ENCODE measurements at regions not wholly inside any gene's neighbourhood (a gene's known extent, or its start where the extent isn't known, plus 50 kb on each side); places are given as distances from the start of the nearest gene placed in this dataset.

DNA sequence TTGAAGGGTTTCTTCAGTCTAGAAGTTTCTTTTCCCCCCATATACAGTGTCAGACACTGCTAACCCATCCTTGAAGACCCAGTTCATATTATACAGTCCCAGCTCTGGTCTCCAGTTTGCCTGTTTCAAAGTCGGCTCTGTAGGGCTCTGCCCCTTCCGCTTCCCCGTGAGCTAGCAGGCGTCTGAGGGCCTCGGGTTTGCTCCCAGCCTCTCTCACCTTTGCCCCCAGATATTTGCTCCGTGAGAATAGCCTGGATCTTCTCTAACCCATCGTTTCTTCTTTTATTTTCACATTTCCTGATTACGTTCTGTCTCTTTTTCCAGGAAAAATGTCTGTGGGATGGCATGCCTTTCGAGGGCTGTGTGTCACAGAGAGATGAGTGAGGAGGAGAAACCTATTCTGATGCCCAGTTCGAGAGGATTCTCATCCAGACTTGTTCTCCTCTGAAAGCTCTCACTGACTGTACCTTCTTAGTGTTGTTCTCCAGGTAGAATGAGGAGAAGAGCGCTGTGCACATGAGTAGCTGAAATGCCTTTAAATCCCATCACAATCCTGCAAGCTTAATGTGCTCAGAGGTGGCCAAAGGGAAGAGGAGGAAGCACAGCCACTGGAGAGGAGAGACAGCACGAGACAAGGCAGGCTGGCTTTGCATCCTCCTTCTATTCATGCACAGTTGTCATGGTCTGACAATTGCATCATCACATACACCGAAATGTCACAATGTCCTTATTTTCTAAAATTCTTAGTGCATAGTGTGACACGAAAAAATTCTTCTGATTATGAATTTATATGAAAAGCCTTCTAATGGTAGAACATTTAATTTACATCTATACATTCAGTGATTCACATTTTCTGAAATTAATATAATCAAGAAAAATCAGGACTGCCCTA, 171.1 kb downstream of the FOXA2 start:
- DNase-seq (ENCODE audit: low read depth) = no peak
- TF ChIP-seq, protein P1, sequence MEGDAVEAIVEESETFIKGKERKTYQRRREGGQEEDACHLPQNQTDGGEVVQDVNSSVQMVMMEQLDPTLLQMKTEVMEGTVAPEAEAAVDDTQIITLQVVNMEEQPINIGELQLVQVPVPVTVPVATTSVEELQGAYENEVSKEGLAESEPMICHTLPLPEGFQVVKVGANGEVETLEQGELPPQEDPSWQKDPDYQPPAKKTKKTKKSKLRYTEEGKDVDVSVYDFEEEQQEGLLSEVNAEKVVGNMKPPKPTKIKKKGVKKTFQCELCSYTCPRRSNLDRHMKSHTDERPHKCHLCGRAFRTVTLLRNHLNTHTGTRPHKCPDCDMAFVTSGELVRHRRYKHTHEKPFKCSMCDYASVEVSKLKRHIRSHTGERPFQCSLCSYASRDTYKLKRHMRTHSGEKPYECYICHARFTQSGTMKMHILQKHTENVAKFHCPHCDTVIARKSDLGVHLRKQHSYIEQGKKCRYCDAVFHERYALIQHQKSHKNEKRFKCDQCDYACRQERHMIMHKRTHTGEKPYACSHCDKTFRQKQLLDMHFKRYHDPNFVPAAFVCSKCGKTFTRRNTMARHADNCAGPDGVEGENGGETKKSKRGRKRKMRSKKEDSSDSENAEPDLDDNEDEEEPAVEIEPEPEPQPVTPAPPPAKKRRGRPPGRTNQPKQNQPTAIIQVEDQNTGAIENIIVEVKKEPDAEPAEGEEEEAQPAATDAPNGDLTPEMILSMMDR (conservative IDR thresholded peaks at IDR 0.05; ENCODE audit: low read length) = no peak
- H3K4me3 ChIP-seq (ENCODE audit: low read length) = no peak overlapping the region

DNA sequence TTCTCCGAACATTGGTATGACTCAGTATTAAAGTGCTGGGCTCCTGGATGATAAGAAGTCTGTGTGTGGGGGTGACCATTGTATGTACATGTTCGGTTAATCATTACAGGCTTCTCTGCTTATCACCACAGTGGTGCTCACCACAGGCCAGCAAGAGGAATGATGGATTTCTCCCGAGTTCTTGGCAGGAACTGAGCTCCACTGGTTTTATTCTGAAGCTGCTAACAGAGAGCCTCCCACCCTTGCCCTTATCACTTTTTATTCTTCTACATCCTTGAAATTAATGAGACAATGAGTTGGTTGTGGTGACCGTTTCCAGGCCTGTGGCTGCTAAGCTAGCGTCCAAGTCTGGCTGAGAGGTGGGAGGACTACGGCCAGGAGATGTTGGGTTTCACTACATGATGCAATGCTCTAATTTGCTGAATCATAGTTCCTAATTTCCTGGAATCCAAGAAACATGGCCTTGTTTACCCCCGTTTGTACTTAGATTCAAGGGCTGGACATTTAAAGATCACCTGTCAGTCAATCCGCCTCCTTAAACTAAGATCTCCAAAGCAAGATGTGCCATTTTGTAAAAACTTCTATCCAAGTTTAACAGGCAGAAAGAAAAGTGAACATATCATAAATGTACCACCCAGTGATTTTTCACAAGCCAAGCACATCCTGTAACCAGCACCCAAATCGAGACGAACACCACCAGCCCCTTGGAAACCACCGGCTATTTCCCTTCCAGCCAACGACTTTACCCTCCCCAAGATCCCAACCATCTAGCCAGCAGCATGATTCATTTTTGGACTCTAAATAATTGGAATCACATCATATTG, 172.5 kb downstream of the FOXA2 start:
- TF ChIP-seq, protein P1 (conservative IDR thresholded peaks at IDR 0.05; ENCODE audit: low read length) = no peak
- no peak overlapping the region for H3K4me3 ChIP-seq (ENCODE audit: low read length)

DNA sequence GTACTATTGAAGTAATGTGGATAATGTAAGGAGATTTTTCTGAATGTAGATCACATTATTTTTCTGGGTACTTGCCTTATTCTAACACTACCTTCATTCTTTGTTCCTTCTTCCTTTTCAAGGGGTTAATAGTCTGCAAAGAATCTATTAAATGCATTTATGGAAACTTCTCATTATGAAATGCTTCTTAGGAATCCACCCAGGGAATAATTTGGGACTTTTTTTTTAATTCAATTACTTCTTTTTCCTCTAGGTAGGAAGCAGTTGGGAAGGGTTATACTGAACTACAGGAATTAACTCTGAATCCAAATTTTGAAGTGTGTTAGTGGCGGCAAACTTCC, 173.1 kb downstream of the FOXA2 start:
- no peak overlapping the region for H3K4me3 ChIP-seq (ENCODE audit: low read length)
- DNase-seq (ENCODE audit: low read depth) = no peak
- TF ChIP-seq, protein P1 (conservative IDR thresholded peaks at IDR 0.05; ENCODE audit: low read length) = no peak

More for the DNA sequence above, 172.5 kb downstream of the FOXA2 start:
- DNase-seq (ENCODE audit: low read depth) = peak; percentile 31

DNA sequence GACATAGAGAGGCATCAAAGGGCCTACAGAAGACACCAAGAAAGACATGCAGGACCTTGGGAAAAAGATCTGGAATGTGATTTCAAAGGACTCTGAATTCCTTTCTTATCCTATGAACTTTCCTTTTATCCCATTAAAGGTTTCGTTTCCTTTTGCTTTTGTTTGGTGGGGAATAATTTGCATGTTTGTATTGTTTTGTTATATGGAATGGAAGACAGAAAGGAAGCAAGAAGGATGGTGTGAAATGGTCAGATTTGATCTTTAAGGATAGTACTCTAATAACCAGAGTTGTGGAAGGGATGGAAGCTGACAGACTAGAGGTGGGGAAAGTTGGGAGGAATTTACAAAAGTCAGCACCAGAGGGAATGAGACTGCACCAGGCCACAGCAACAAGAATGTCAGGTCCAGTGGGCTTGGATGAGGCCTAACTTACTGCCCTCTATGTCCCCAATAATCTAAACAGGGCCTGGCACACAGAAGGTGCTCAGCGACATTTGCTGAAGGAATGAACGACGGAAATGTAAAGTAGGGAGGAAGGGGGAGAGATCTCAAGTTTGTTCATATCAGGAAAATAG, 173.7 kb downstream of the FOXA2 start:
- DNase-seq (ENCODE audit: low read depth) = no peak
- TF ChIP-seq, protein P1 (conservative IDR thresholded peaks at IDR 0.05; ENCODE audit: low read length) = no peak
- no peak overlapping the region for H3K4me3 ChIP-seq (ENCODE audit: low read length)

DNA sequence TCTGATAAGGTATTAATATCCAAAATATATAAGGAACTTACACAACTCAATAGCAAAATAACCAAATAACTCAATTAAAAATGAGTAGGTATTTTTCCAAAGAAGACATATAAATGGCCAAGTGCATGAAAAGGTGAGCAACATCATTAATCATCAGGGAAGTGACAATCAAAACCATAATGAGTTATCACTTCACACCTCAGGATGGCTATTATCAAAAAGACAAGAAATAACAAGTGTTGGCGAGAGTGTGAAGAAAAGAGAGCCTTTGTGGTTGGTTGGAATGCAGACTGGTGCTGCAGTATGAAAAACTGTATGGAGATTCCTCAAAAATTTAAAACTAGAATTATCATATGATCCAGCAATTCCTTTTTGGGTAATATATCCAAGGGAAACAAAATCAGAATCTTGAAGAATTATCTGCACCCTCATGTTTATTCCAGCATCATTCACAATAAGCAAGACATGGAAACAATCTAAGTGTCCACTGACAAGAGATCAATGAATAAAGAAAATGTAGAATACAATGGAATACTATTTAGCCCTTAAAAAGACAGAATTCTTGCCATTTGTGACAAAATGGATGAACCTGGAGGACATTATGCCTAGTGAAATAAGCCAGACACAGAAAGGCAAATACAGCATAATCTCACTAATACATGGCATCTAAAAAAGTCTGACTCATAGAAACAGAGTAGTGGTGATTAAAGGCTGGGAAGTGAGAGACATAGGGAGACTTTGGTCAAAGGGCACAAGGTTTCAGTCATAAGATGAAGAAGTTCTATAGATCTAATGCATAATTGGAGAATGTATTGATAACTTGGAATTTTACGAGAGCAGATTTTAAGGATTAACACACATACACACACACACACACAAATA, 175.6 kb downstream of the FOXA2 start:
- TF ChIP-seq, protein P1 (conservative IDR thresholded peaks at IDR 0.05; ENCODE audit: low read length) = no peak
- no peak for DNase-seq (ENCODE audit: low read depth)
- H3K4me3 ChIP-seq (ENCODE audit: low read length) = no peak overlapping the region
